HG03432 (cell line): ENCODE measurements at regions not wholly inside any gene's neighbourhood (a gene's known extent, or its start where the extent isn't known, plus 50 kb on each side); places are given as distances from the start of the nearest gene placed in this dataset.

ENCODE experiments used
- ATAC-seq: cut with Tn5 transposase; IDR thresholded peaks from one replicate; pipeline ENCODE4 v1.9.1; 2021; ENCODE audit warnings: mild to moderate bottlenecking, moderate library complexity; ENCODE audit not compliant: unreplicated experiment

DNA sequence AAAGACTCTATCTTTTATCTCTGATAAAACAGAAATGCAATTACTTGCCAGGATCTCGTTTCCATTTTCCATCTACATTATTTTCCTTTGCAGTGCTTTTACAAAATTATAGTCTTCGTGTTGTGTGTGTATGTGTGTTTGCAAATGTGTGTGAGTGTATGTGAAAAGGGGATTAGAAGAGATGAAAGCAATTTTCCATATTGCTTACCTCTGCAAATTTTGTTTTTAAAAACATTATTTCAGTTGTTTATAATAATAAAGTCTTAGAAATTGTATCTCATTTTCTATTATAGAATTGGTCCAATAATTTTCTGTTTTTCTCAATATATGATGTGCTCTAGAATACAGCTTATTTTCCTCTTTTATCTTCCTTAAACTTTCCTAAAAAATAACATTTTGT lies 421.3 kb upstream of the ANKRD30A start:
- ATAC-seq: no peak

DNA sequence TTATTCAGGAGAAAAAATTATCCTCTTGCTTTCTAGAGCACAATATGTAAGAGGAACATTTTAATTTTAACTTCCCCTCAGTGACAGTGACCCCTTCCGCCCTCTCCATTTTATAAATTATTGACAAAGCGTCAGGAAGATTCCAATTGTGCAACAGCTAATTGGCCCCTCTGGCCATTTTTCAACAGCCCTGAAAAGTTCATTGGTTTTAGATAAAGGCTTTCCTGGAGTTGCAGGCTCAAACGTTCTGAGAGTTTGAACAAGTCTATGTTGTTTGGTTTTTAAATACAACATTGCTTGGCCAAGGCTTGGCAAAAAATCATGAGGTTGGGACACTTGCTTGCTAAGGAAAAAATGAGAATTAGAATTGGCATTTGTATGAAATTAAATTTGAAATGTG lies 422.2 kb upstream of the ANKRD30A start:
- ATAC-seq: no peak

DNA sequence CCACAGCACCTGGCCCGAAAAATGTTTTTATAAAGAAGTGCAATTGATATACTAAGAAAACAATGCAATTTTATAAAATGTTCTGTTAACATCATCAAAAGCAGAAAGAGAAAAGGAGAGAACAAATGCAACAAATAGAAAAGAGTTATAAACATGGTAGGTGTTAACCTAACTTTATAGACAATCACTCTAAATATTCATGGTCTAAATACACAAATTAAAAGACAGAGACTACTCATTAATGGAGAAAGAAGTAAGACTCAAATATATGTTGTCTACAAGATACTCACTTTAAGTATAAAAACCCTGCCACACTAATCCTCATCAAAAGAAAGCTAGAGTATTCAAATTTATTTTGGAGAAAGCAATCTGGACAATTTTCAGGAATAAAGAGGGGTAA lies 425.3 kb upstream of the ANKRD30A start:
- no peak for ATAC-seq

DNA sequence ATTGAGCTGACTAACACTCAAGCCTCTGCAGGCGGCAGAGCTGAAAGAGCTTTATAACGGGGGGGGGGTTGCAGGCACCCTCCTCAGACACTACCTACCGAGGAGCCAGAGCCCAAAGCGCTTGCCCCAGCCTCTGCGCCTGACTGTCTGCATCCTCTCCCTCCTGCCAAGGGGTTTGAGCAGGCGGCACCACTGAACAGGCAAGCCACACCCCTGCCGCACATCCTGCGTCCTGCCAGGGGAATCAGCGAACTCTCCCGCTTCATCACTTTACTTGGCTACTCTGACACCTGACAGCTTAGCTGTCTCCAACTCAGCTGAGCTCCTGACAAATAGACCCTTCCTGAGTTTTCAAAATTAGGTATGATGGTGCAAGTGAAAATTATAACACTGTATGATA lies 432.6 kb upstream of the ANKRD30A start:
- no peak for ATAC-seq

DNA sequence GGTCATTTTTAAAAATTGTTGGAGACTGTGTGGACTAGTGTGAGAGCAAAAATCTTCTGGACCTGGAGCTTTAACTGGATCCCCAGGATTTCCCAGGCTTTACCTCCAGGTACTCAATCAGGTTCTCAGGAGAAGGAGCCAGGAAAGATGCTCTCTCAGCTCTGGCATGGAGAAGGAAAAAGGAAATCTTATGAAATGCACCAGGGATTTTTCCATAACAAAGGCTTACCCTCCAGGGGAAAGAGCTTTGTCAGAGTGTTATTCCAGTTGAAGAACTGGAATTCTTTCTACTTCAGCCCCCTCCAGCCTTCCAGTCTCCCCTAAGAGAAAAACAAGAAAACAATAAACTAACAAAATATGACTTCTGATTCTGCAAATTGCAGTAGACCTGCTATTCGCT lies 436.7 kb upstream of the ANKRD30A start:
- ATAC-seq: no peak

DNA sequence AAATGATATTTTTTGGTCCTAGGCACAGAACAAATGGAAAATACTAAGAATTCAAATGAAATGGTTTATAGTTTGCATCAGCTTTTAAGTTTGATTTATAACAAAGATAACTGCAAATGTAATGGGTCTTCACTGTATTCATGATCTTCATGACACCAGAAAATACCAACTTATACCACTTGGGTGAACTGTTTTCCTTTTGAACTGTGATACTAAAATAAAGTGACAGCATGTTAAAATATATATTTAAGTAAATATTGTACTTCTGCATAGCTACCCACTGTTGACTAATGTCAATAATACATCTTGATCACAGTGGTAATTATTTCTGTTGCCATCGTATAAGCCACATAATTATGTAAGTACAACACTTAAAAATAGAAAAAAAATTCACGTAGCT lies 442.0 kb upstream of the ANKRD30A start:
- no peak for ATAC-seq

DNA sequence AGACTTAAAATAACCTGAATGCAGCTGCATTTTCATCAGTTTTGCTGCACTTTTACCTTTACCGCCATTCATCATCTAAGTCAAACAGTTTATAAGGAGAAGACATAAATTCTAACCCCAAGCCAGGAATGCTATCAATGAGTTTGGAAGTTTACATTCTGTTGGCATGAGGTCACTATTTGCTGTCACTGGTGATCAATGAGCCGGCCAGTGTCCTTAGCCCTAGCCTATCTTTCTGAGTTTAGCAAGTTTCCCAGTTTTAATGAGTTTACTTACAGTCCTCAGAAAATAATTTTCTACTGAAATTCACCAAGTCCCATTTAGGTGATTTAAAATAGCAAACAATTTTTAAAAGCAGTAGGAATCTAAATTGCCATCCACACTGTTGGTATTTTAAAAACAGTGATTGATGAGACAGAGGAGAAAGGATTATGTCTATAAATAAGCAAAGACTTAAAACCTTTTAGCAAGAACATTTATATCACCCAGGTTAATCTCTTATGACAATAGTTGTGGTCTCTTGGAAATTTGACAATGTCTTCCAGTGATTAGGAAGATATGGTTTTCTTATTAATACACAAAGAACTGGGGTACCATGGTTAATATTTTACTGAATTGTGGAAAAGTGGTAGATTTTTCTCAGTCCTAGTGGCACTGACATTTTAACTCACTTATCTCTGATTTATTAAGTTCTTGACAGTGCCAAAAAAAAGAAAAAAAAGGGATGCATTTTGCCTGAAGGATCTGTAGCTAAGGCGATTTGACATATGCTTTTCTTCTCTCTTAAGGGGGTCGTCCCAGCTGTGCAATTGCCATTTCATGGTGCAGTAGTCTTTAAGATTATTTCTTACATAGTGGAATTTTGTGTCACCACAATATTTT lies 443.4 kb upstream of the ANKRD30A start:
- ATAC-seq: no peak

DNA sequence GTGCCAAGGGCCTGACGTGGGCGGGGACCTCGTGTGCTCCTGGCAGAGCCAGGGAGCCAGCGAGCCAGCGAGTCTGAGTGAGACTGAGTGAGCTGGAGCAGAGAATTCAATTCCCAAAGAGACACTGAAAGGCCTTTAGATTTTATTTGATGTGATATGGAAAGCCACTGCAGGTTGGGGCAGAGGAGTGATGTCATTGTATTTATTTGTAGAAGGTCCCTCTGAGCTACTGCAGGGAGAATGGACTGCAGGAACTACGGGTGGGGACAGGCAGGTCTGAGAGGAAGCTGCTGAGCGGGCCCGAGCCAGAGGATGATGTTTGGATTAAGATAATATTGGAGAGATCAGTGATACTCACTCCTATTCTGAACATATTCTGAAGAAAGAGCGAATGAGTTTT lies 445.8 kb upstream of the ANKRD30A start:
- no peak for ATAC-seq

DNA sequence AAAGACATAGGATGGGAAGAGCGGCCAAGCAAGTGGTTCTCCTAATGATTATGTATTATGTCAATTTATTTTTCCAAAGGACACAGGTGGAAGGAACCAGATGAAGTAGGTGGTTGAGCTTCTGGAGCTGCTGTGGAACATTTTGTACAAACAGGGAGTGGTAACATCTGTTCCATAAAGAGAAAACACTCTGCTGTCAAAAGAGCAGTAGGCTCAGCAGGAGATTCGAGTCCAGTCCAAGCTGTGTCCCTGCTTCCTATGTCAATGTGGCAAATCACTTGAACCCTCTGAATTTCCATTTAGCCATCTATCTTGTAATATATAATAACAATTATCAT lies 448.0 kb upstream of the ANKRD30A start:
- ATAC-seq: no peak

DNA sequence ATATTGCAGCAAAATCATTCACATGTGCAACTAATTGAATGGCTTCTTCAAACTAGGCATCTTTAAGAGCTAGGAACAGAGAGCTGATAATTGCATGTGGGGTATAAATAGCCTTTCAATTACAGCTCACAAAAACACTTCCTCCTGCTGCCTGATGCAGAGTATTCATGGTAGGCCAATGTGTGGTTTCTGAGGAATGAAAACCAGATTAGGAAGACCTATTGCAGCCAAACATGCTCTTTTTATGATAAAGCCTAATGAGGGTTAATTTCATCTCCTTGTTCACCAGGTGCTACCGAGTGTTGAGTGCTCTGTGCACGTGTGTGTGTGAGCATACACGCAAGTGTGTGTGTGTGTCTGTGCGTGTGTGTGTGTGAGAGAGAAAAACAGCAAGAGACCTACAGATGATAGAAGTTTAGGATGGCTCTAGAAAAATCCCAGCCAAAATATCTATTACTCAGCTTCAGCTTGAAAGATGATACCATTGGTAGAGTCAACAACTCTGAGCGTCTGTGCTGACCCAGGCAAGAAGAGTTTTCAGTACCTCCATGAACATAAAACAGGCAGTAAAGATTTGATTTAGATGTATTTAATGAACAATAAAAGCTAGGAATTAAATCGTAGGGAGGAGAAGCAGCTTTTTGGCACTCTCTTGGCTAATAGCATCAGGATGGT lies 448.5 kb upstream of the ANKRD30A start:
- no peak for ATAC-seq

DNA sequence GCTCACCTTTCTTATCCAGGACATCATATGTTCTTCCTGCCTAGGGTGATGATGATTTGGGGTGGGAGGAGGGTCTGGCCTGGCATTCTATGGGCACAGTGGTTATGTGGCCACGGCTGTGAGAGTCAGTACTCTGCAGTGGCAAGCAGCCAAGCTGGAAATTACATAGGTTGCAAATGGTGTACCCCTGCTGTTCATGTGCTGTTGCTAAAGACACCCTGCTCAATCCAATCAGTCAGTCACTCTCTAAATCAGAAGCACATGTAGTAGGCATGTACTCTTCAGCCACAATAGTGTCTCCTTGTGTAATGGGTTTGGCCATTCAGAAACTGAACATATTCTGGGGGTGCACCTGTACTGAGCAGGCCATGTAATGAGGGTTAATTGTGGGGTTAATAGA lies 449.1 kb upstream of the ANKRD30A start:
- ATAC-seq: no peak

DNA sequence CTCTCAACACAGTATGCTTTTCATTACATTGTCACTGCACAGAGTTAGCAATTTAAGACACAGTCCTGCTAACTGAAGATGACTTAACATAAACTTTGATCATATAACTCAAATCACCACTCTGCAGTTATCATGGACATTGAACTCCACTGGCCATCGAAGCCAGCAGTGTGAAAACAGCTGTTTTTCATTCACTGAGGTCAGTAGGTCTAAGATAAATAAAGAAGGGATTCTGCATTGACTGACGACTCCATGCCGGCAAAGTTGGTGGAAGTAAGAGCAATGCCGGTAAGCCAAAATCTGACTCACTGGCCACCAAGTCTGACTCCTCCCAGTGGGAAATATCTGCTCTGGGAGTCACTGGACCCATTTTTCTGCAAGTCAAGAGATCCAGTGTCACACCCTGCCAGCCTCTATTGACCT lies 449.9 kb upstream of the ANKRD30A start:
- no peak for ATAC-seq

DNA sequence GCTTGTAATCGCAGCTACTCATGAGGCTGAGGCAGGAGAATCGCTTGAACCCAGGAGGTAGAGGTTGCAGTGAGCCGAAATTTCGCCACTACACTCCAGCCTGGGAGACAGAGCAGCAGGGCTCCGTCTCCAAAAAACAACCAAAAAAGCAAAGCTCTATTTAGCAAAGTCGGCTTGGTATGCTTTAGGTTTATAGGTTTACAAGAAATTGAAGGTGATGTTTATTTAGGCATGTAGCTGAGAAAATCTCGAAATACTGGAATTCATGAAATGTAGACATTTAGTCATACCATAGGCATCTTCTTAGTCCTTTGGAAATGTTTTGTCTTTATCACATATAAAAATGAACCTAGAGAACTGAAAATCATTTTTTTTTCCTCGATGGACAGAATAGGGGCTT lies 453.8 kb upstream of the ANKRD30A start:
- no peak for ATAC-seq

DNA sequence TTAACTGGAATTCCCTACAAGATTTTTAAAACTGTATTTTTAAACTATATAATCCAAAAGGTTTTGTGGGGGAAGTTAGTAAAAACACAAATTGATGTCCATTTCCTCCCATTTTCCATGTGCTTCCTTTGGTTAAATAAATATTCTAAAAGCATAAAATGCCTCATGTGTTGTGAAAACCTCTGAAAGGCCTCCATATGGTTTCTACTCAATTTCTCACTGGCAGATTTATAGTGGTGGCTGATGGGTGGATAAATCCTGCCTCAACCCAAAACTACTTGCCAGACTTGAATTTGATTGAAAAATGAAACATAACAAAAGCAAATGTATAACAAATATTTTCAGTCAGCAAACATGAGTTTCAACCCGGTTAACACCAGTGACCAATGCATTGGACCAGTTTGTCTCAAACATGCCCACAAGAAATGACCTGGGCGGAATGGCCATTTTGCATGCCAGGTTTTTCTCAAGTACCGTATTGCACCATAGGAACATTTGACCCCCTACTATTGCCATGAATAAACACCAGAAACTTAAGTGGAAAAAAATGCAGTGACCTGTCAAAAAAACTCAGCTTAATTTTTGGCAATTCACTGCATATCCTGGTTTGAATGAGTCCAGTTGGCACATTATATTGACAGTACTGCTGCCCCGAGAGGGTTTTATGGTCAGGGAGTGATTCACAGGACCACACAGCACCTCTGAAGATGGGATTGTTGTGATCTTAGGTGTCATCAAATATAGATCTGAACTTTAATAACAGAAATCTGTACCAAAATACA lies 454.6 kb upstream of the ANKRD30A start:
- no peak for ATAC-seq

DNA sequence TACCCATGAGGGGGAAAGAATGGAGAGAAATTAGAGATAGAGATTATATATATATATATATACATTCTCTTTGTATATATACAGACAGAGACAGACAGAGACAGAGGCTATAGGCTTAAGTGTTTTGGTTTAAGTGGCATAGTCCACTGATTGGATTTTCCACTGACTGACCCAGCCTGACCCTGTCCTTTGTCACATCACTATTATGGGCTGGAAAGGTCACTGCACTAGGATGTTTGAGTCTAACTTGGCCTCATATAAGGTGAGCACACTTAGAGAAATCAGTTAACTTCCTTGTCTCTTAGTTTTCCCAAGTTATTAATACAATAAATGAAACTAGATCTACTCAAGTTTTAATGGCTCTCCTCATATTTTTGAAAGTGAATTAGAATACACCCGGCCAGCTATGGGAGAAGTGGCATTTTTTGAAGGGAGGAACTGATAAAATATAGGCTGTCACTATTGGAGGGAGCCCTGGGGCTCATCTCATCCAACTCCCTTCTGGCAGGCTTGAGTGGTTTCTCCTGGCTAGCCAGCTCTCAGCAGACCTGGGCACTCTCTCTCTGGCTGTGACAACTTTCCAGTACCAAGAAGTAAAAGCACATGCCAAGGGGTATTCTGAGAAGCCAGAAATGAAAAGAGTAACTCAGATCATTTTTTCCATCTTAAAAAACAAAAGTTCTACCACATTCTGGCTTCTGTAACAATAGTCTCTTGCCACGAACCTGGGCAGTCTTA lies 455.6 kb upstream of the ANKRD30A start:
- ATAC-seq: no peak

DNA sequence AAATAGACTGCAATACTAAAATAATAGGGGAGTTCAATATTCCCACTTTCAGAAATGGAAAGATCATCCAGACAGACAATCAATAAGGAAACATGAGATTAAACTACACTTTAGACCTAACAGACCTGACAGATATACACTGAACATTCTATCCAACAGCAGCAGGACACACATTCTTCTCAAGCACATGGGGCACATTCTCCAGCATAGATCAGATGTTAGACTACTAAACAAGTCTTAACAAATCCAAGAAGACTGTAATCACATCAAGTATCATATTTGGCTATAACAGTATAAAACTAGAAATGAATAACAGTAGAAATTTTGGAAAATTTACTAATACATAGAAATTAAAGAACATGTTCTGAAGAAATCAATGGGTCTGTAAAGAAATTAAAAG lies 458.9 kb upstream of the ANKRD30A start:
- no peak for ATAC-seq

DNA sequence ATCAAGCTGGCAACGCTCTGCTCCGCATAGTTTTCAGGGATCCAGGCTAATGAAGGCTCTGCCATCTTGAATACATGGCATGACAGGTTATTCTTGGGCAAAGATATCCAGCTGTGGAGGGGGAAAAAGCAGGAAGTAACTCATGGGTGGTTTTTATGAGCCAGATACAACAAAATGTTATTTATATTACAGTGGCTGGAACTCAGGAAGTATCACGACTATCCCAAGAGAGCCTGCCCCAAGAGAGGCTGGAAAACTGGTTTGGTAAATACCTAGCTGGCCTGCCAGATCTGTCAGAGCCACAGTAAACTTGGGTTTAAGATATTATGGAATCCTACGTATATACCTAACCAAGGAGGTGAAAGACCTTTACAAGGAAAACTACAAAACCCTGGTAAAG lies 462.8 kb upstream of the ANKRD30A start:
- ATAC-seq: no peak

DNA sequence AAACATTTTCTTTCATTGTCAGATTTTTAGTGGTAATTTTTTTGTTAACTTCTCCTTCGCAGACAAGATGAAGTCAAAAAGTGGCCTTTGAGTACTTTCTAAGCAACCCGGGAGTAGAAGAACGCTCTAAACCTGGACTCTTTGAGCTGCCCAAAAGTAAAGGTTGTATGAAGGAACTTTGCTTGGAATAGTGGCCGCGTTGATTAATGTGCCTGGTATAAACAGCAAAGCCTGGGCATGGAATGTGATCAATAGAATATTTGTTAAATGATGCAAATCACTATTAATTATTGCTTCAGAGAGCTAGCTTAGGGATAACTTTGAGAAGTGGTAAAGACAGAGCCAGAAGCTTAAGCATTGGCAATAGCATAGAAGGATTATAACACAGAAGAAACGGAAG lies 475.1 kb upstream of the ANKRD30A start:
- no peak for ATAC-seq

DNA sequence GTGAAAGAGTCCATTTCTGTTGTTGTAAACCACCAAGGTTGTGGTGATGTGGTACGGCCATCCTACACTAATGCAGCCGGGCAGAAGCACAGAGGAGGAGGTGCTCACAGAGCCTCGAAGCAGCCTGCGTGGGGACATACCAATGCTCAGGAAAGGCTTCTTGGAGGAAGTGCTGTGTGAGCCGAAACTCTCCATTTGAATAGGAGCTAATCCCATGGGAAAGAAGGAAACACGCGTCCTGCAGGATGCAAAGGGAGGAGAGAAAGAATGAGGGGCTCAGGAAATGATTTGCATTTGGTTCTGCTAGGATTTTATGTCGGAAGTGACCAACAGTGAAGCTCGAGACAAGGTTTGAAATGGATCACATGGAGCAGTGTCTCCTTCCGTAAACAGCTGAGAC lies 477.9 kb upstream of the ANKRD30A start:
- ATAC-seq: no peak

DNA sequence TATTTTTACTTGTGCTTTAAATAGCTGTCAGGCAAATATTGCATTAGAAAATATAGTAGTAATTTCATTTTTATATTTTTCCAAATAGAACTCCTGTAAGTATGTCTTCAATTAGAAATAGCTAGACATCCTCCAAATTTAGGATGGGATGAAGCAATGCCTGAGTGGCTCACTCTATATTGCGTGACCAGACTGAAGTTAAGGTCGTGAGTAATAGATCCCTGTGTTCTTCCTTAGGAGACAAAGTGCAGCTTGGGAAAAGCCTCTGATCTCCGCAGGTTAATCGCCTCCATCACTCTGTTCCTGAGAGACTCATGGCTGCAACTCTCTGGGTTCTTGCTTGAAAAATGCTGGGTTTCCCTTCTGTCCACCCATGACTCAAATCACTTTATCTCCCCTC lies 484.8 kb upstream of the ANKRD30A start:
- no peak for ATAC-seq

DNA sequence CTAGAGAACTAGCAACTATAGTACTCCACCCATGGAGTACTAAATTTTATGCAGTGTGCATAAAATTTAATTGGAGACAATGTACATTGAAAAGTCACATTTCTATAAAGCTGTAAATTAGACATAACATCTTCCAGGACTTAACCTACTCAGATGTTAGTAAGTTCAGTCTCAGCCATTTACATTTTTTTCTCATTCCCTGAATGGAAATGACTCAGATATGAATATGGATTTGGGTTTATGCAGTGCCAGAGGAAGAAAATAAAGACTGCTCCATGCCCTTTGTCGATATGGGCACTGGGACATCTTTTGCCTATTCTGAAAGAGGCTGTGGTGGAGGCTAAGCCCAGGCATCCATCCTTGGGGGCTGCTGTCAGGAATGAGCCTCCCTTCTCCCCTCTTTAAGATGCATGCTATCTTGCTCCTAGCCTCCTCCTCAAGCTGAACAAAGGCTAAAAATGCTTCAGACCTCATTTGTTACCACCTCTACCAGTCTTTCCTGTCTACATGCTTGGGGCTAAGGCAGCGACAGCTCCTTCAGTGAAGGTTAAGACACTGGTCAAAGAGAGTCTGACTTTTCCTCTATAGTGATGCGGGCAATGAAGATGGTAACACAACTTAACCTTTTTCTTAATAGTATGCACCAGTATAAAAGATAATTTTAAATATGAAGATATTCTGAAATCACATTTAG lies 486.8 kb upstream of the ANKRD30A start:
- no peak for ATAC-seq
